ENCODE measurements at regions not wholly inside any gene's neighbourhood (a gene's known extent, or its start where the extent isn't known, plus 50 kb on each side); places are given as distances from the start of the nearest gene placed in this dataset.

- intact Hi-C loops (cut with micrococcal nuclease), result no loop called here
- ChIA-PET CTCF (interaction anchor here (1.4 kb wide), 1 partner anchor 90 kb away, joined by 4 read pairs; no protein-coding TSS in a partner anchor), POLR2A (no interaction called here)
- no peak for TF ChIP-seq CTCF (IDR thresholded peaks at IDR 0.05)
- H3K9me3 Mint-ChIP-seq, result no peaks in the 10 kb centered on the region
- DNase-seq (no peak), ATAC-seq (no peak)
- no peaks in the 10 kb centered on the region for H3K4me1 Mint-ChIP-seq (ENCODE audit: low read depth)
- no peaks in the 10 kb centered on the region for H3K36me3 Mint-ChIP-seq (ENCODE audit: low read depth)
- H3K27me3 Mint-ChIP-seq, result no peaks in the 10 kb centered on the region
- no peak overlapping the region for H3K27ac Mint-ChIP-seq
- H3K4me3 Mint-ChIP-seq, result no peak overlapping the region
Observed at GRCh38 chr11:112498701-112499100, 238.0 kb upstream of the PLET1 start.

GRCh38 chr11:112499153-112499880, 238.7 kb upstream of the PLET1 start:
- ATAC-seq, result no peak
- intact Hi-C loops (cut with micrococcal nuclease), result no loop called here
- H3K4me1 Mint-ChIP-seq (ENCODE audit: low read depth), result no peaks in the 10 kb centered on the region
- no peaks in the 10 kb centered on the region for H3K9me3 Mint-ChIP-seq
- no peak overlapping the region for H3K4me3 Mint-ChIP-seq
- no peak overlapping the region for H3K27ac Mint-ChIP-seq
- no peaks in the 10 kb centered on the region for H3K27me3 Mint-ChIP-seq
- POLR2A ChIA-PET, result no interaction called here
- no peak for DNase-seq
- no peaks in the 10 kb centered on the region for H3K36me3 Mint-ChIP-seq (ENCODE audit: low read depth)
- no peak for TF ChIP-seq CTCF (IDR thresholded peaks at IDR 0.05)
- CTCF ChIA-PET, result interaction anchor here (1.4 kb wide), 1 partner anchor 89 kb away, joined by 4 read pairs; no protein-coding TSS in a partner anchor

DNA sequence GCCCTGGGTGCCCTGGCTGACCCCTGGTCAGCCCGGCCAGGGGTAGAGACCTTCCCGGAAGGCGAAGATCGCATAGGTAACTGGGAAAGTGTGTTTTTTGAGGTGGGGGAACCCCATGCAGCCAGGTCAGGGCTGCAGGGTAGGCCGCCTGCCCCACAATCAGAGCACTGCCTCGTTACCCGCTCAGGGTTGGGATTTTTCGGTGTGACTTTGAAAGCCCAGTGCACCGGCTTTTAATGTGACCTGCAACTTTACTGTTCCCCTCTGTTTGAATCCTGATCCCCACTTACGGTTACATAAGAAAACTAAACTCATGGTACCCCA, 239.2 kb upstream of the PLET1 start:
- Mint-ChIP-seq H3K4me3 (no peak overlapping the region), H3K9me3 (no peaks in the 10 kb centered on the region), H3K36me3 (ENCODE audit: low read depth) (no peaks in the 10 kb centered on the region), H3K27me3 (no peaks in the 10 kb centered on the region), H3K27ac (no peak overlapping the region), H3K4me1 (ENCODE audit: low read depth) (no peaks in the 10 kb centered on the region)
- TF ChIP-seq CTCF (IDR thresholded peaks at IDR 0.05), result no peak
- no peak for ATAC-seq
- intact Hi-C loops (cut with micrococcal nuclease), result no loop called here
- ChIA-PET POLR2A (no interaction called here), CTCF (no interaction called here)
- no peak for DNase-seq

DNA sequence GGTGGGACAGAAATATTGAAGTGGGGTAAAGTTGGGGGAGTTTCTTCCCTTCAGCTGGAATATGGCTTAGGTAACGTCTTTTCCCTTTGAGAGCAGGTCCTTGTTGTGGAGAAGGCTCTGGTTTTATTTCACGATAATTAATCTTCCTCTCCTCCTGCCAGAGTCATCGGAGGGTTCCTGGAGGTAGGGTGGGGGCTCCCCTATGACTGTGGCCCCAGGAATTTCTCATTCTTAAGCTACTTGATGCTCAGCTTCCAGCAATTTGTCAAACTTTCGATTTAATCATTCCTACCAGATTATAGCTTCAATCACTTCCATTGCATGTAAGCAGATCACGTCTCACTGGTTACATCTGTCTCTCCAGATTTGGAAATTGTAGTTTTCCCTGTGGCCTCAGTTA, 242.8 kb upstream of the PLET1 start:
- no peak for TF ChIP-seq CTCF (IDR thresholded peaks at IDR 0.05)
- Mint-ChIP-seq H3K27me3 (peaks cover 3% of the 10 kb centered on the region), H3K9me3 (no peaks in the 10 kb centered on the region), H3K4me3 (no peak overlapping the region), H3K27ac (no peak overlapping the region), H3K36me3 (ENCODE audit: low read depth) (no peaks in the 10 kb centered on the region), H3K4me1 (ENCODE audit: low read depth) (no peaks in the 10 kb centered on the region)
- ChIA-PET POLR2A (no interaction called here), CTCF (no interaction called here)
- no peak for DNase-seq
- no peak for ATAC-seq
- intact Hi-C loops (cut with micrococcal nuclease), result no loop called here

GRCh38 chr11:112504056-112504455, 243.4 kb upstream of the PLET1 start:
- TF ChIP-seq CTCF (IDR thresholded peaks at IDR 0.05), result no peak
- ChIA-PET CTCF (no interaction called here), POLR2A (no interaction called here)
- H3K36me3 Mint-ChIP-seq (ENCODE audit: low read depth), result no peaks in the 10 kb centered on the region
- H3K4me1 Mint-ChIP-seq (ENCODE audit: low read depth), result no peaks in the 10 kb centered on the region
- H3K27me3 Mint-ChIP-seq, result peaks cover 5% of the 10 kb centered on the region
- intact Hi-C loops (cut with micrococcal nuclease), result no loop called here
- no peak overlapping the region for H3K4me3 Mint-ChIP-seq
- no peak overlapping the region for H3K27ac Mint-ChIP-seq
- DNase-seq, result no peak
- no peaks in the 10 kb centered on the region for H3K9me3 Mint-ChIP-seq
- ATAC-seq, result no peak

Data from activated CD8-positive, alpha-beta T cell treated with anti-CD3 and anti-CD28 coated beads for 36 hours (primary cell).